Parathyroid adenoma (tissue), 2 donors: ENCODE measurements at regions not wholly inside any gene's neighbourhood (a gene's known extent, or its start where the extent isn't known, plus 50 kb on each side); places are given as distances from the start of the nearest gene placed in this dataset.

Source experiments
- H2AFZ ChIP-seq: fragments of 300-600 bp; sonication (generic); one replicate; pipeline ENCODE4 v1.7.0; 2017; ENCODE audit warnings: antibody characterized with exemption, mild to moderate bottlenecking
- H3K27ac ChIP-seq: fragments of 300-600 bp; sonication (generic); one replicate; pipeline ENCODE4 v1.7.0; 2017
- H3K27me3 ChIP-seq: fragments of 300-600 bp; sonication (generic); one replicate; pipeline ENCODE4 v1.7.0; 2017; ENCODE audit warnings: low read length; ENCODE audit not compliant: control insufficient read depth, insufficient read depth
- H3K36me3 ChIP-seq: fragments of 300-600 bp; sonication (generic); one replicate; pipeline ENCODE4 v1.7.0; 2017; ENCODE audit warnings: low read length; ENCODE audit not compliant: control insufficient read depth, insufficient read depth
- H3K4me1 ChIP-seq: fragments of 300-600 bp; sonication (generic); one replicate; pipeline ENCODE4 v1.7.0; 2017; ENCODE audit warnings: control low read depth
- H3K4me2 ChIP-seq: fragments of 300-600 bp; sonication (generic); one replicate; pipeline ENCODE4 v1.7.0; 2017; ENCODE audit warnings: low read length
- H3K4me3 ChIP-seq: fragments of 300-600 bp; sonication (generic); one replicate; pipeline ENCODE4 v1.7.0; 2017; ENCODE audit warnings: low read depth, low read length
- H3K79me2 ChIP-seq: fragments of 300-600 bp; sonication (generic); one replicate; pipeline ENCODE4 v1.7.0; 2017; ENCODE audit warnings: control low read depth
- H3K9ac ChIP-seq: fragments of 300-600 bp; sonication (generic); one replicate; pipeline ENCODE4 v1.7.0; 2017; ENCODE audit warnings: mild to moderate bottlenecking
- H3K9me3 ChIP-seq: fragments of 300-600 bp; sonication (generic); one replicate; pipeline ENCODE4 v1.7.0; 2017; ENCODE audit warnings: low read length; ENCODE audit not compliant: control insufficient read depth
- CTCF ChIP-seq: fragments of 300-600 bp; sonication (generic); IDR thresholded peaks from one replicate; pipeline ENCODE4 v1.7.0; 2017; ENCODE audit warnings: antibody characterized with exemption, mild to moderate bottlenecking
- donor health status: primary hyperparathyroidism.

- Histone ChIP-seq H3K4me2 (no peak overlapping the region), H2AFZ (no peak overlapping the region), H3K36me3 (no peaks in the 10 kb centered on the region), H3K4me1 (no peaks in the 10 kb centered on the region), H3K4me3 (no peak overlapping the region), H3K27me3 (no peaks in the 10 kb centered on the region), H3K9me3 (no peaks in the 10 kb centered on the region), H3K27ac (no peak overlapping the region), H3K9ac (no peak overlapping the region), H3K79me2 (no peaks in the 10 kb centered on the region)
- no peak for TF ChIP-seq CTCF
These were observed 181.7 kb downstream of the UQCRFS1 start for GRCh38 chr19:29031216-29031615.

- no peak for TF ChIP-seq CTCF
- Histone ChIP-seq H3K9ac (no peak overlapping the region), H3K36me3 (no peaks in the 10 kb centered on the region)
These were observed 183.5 kb downstream of the UQCRFS1 start for GRCh38 chr19:29029268-29029958.

GRCh38 chr19:29022599-29022998 is 190.4 kb downstream of the UQCRFS1 start:
- TF ChIP-seq CTCF, result no peak
- Histone ChIP-seq H3K79me2 (no peaks in the 10 kb centered on the region), H3K27me3 (no peaks in the 10 kb centered on the region), H3K9ac (no peak overlapping the region), H3K9me3 (no peaks in the 10 kb centered on the region), H3K36me3 (no peaks in the 10 kb centered on the region), H3K4me1 (no peaks in the 10 kb centered on the region), H3K4me3 (no peak overlapping the region), H3K4me2 (no peak overlapping the region), H2AFZ (no peak overlapping the region), H3K27ac (no peak overlapping the region)

More at GRCh38 chr19:29029268-29029958, 183.5 kb downstream of the UQCRFS1 start:
- Histone ChIP-seq H3K9me3 (no peaks in the 10 kb centered on the region), H2AFZ (no peak overlapping the region), H3K27me3 (no peaks in the 10 kb centered on the region), H3K4me3 (no peak overlapping the region), H3K79me2 (no peaks in the 10 kb centered on the region), H3K27ac (no peak overlapping the region), H3K4me2 (no peak overlapping the region), H3K4me1 (no peaks in the 10 kb centered on the region)

- no peak overlapping the region for H3K9ac ChIP-seq
- no peaks in the 10 kb centered on the region for H3K4me1 ChIP-seq
- no peaks in the 10 kb centered on the region for H3K27me3 ChIP-seq
- H3K9me3 ChIP-seq, result no peaks in the 10 kb centered on the region
- no peak for TF ChIP-seq CTCF
- no peak overlapping the region for H3K4me3 ChIP-seq
- H3K4me2 ChIP-seq, result no peak overlapping the region
- no peaks in the 10 kb centered on the region for H3K79me2 ChIP-seq
- no peaks in the 10 kb centered on the region for H3K36me3 ChIP-seq
- no peak overlapping the region for H3K27ac ChIP-seq
- H2AFZ ChIP-seq, result no peak overlapping the region
These were observed 190.8 kb downstream of the UQCRFS1 start for GRCh38 chr19:29022165-29022564.
